ENCODE measurements at regions not wholly inside any gene's neighbourhood (a gene's known extent, or its start where the extent isn't known, plus 50 kb on each side); places are given as distances from the start of the nearest gene placed in this dataset.

DNA sequence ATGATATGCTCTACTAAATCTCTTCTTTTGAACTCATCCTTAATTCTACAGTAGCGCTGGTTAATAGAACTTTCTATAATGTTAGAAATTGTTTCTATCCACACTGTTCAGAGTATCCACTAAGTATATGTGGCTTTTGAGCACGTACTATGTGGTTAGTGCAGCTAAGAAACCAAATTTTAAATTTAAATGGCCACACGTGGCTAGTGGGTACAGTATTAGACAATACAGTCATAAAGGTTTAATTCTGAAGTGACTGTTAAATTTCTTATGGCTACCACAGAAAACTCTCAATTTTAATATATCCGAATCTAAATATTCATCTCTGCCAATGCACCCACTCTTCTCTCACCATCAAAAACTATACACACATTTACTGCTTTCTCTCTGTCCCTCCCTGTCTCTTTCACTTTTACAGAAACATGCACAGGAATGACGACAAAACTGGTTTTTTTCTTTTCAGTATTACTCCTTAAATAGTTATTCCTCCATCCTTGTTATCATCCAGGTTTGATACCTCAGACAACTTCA lies 583.9 kb downstream of the KCTD8 start:
- Histone ChIP-seq H3K4me3 (no peak overlapping the region), H3K9me3 (peaks cover 3% of the 10 kb centered on the region), H3K4me1 (no peaks in the 10 kb centered on the region), H3K36me3 (ENCODE audit: insufficient read depth in 1 of 2, low read depth in 1 of 2) (no peaks in the 10 kb centered on the region), H3K27me3 (ENCODE audit: insufficient read depth in 3 of 3, low read length in 2 of 3) (no peaks in the 10 kb centered on the region), H3K27ac (no peak overlapping the region)
- intact Hi-C loops (cut with DNase I) = no loop called here
- ATAC-seq = no peak
- WGBS, 3 donors = 74 to 79% (median 79%) methylated on average over 5 of the region's 5 CpGs
- TF ChIP-seq, protein P1, sequence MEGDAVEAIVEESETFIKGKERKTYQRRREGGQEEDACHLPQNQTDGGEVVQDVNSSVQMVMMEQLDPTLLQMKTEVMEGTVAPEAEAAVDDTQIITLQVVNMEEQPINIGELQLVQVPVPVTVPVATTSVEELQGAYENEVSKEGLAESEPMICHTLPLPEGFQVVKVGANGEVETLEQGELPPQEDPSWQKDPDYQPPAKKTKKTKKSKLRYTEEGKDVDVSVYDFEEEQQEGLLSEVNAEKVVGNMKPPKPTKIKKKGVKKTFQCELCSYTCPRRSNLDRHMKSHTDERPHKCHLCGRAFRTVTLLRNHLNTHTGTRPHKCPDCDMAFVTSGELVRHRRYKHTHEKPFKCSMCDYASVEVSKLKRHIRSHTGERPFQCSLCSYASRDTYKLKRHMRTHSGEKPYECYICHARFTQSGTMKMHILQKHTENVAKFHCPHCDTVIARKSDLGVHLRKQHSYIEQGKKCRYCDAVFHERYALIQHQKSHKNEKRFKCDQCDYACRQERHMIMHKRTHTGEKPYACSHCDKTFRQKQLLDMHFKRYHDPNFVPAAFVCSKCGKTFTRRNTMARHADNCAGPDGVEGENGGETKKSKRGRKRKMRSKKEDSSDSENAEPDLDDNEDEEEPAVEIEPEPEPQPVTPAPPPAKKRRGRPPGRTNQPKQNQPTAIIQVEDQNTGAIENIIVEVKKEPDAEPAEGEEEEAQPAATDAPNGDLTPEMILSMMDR (IDR thresholded peaks at IDR 0.05) = no peak
- DNase-seq = no peak

GRCh38 chr4:43867908-43868307 lies 580.7 kb downstream of the KCTD8 start:
- intact Hi-C loops (cut with DNase I) = no loop called here
- no peak overlapping the region for H3K27ac ChIP-seq
- H3K4me1 ChIP-seq = no peaks in the 10 kb centered on the region
- no peaks in the 10 kb centered on the region for H3K36me3 ChIP-seq (ENCODE audit: insufficient read depth in 1 of 2, low read depth in 1 of 2)
- H3K9me3 ChIP-seq = peaks cover 15% of the 10 kb centered on the region
- no peaks in the 10 kb centered on the region for H3K27me3 ChIP-seq (ENCODE audit: insufficient read depth in 3 of 3, low read length in 2 of 3)
- no peak overlapping the region for H3K4me3 ChIP-seq
- WGBS, 3 donors = 79 to 82% (median 82%) methylated on average over 2 of the region's 2 CpGs
- TF ChIP-seq, protein P1 (IDR thresholded peaks at IDR 0.05) = no peak
- no peak for DNase-seq
- ATAC-seq = no peak

GRCh38 chr4:43875655-43876054 lies 573.0 kb downstream of the KCTD8 start:
- WGBS, 3 donors = 73 to 81% (median 81%) methylated on average over 4 of the region's 4 CpGs
- no peak overlapping the region for H3K27ac ChIP-seq
- no peak for ATAC-seq
- H3K4me3 ChIP-seq = no peak overlapping the region
- intact Hi-C loops (cut with DNase I) = no loop called here
- H3K36me3 ChIP-seq (ENCODE audit: insufficient read depth in 1 of 2, low read depth in 1 of 2) = no peaks in the 10 kb centered on the region
- H3K4me1 ChIP-seq = no peaks in the 10 kb centered on the region
- DNase-seq = no peak
- H3K27me3 ChIP-seq (ENCODE audit: insufficient read depth in 3 of 3, low read length in 2 of 3) = no peaks in the 10 kb centered on the region
- TF ChIP-seq, protein P1 (IDR thresholded peaks at IDR 0.05) = no peak
- peaks cover 7% of the 10 kb centered on the region for H3K9me3 ChIP-seq

DNA sequence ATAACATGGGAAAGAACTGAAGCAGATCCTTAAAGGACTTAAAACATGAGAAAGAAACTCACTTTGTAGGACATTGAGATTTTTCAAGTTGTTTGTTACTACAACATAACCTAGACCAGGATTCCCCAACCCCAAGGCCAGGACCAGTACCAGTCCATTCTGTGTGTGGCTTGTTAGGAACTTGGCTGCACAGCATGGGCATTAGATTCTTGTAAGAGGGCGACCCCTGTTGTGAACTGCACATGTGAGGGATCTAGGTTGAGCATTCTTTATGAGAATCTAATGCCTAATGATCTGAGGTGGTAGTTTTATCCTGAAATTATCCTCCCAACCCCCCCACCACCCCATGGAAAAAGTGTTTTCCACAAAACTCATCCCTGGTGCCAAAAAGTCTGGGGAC lies 566.1 kb downstream of the KCTD8 start:
- Histone ChIP-seq H3K27me3 (ENCODE audit: insufficient read depth in 3 of 3, low read length in 2 of 3) (no peaks in the 10 kb centered on the region), H3K4me3 (no peak overlapping the region), H3K27ac (no peak overlapping the region), H3K36me3 (ENCODE audit: insufficient read depth in 1 of 2, low read depth in 1 of 2) (no peaks in the 10 kb centered on the region), H3K4me1 (no peaks in the 10 kb centered on the region), H3K9me3 (no peaks in the 10 kb centered on the region)
- TF ChIP-seq, protein P1 (IDR thresholded peaks at IDR 0.05) = no peak
- DNase-seq (no peak), ATAC-seq (no peak)
- WGBS, 3 donors = 52 to 55% (median 55%) methylated on average over 1 of the region's 1 CpG
- intact Hi-C loops (cut with DNase I) = no loop called here

- 72 to 76% (median 75%) methylated on average over 3 of the region's 3 CpGs for WGBS, 3 donors
- intact Hi-C loops (cut with DNase I) = no loop called here
- DNase-seq (no peak), ATAC-seq (no peak)
- TF ChIP-seq, protein P1 (IDR thresholded peaks at IDR 0.05) = no peak
- no peaks in the 10 kb centered on the region for H3K27me3 ChIP-seq (ENCODE audit: insufficient read depth in 3 of 3, low read length in 2 of 3)
- H3K4me3 ChIP-seq = no peak overlapping the region
- H3K9me3 ChIP-seq = no peaks in the 10 kb centered on the region
- H3K36me3 ChIP-seq (ENCODE audit: insufficient read depth in 1 of 2, low read depth in 1 of 2) = no peaks in the 10 kb centered on the region
- H3K27ac ChIP-seq = no peak overlapping the region
- no peaks in the 10 kb centered on the region for H3K4me1 ChIP-seq
Measured at GRCh38 chr4:43886196-43886595, 562.4 kb downstream of the KCTD8 start.
